Upper lobe of left lung (tissue), 6 donors: ENCODE measurements at regions not wholly inside any gene's neighbourhood (a gene's known extent, or its start where the extent isn't known, plus 50 kb on each side); places are given as distances from the start of the nearest gene placed in this dataset.

ENCODE experiments used
- ATAC-seq, 2 donors: fragments of 200-7000 bp; cut with Tn5 transposase; one replicate each; pipeline ENCODE4 v1.9.1; 2022; ENCODE audit warnings: mild to moderate bottlenecking in 2 of 2, moderate library complexity in 2 of 2; ENCODE audit not compliant: low FRiP score in 2 of 2
- DNase-seq, 2 donors: peaks; one replicate each; pipeline ENCODE4 v3.0.0-alpha.2; 2019 to 2020
- H3K27ac ChIP-seq, 4 donors: fragments of 200-600 bp; sonication (generic); one replicate each; pipeline ENCODE4 v1.5.1; 2016 to 2019
- H3K27me3 ChIP-seq, 4 donors: fragments of 200-600 bp; sonication (generic); one replicate each; pipeline ENCODE4 v1.5.1; 2017 to 2019
- H3K36me3 ChIP-seq, 4 donors: fragments of 200-600 bp; sonication (generic); one replicate each; pipeline ENCODE4 v1.5.1; 2016 to 2019
- H3K4me1 ChIP-seq, 4 donors: fragments of 200-600 bp; sonication (generic); one replicate each; pipeline ENCODE4 v1.5.1; 2018 to 2019
- H3K4me3 ChIP-seq, 4 donors: fragments of 200-600 bp; sonication (generic); one replicate each; pipeline ENCODE4 v1.5.1; 2017 to 2019; ENCODE audit warnings: mild to moderate bottlenecking in 2 of 4, moderate library complexity in 1 of 4
- H3K9me3 ChIP-seq, 4 donors: fragments of 200-600 bp; sonication (generic); one replicate each; pipeline ENCODE4 v1.5.1; 2018 to 2019
- CTCF ChIP-seq, 6 experiments: fragments of 450-650 bp in 4 of 6; fragments of 200-600 bp in 2 of 6; sonication (generic) in 2 of 6; IDR thresholded peaks; one replicate each; pipeline ENCODE4 v1.5.1; 2016 to 2019; ENCODE audit warnings: antibody characterized with exemption in 6 of 6
- EP300 ChIP-seq, 4 donors: sonication (generic); formaldehyde crosslinking; IDR thresholded peaks; one replicate each; pipeline ENCODE4 v1.5.1; 2017; ENCODE audit warnings: antibody characterized with exemption in 4 of 4, control low read depth in 2 of 4
- POLR2A ChIP-seq, 4 donors: fragments of 450-650 bp; IDR thresholded peaks; one replicate each; pipeline ENCODE4 v1.5.1; 2016 to 2017; ENCODE audit warnings: antibody characterized with exemption in 4 of 4, mild to moderate bottlenecking in 2 of 4
- POLR2AphosphoS5 ChIP-seq, 2 donors: sonication (generic); formaldehyde crosslinking; IDR thresholded peaks; one replicate each; pipeline ENCODE4 v1.5.1; 2017; ENCODE audit warnings: antibody characterized with exemption in 2 of 2
- WGBS, 2 donors: methylation state at CpG; one replicate each; pipeline ENCODE4 v1.1.5; 2017 to 2018; 5-methylcytosine and 5-hydroxymethylcytosine counted together
- donor health status: DM: no; HTN: no; CAD: no; lungs with moderate emphysema.
- donor health status: DM: no; HTN: yes; CAD: no; lungs with severe emphysema.

DNA sequence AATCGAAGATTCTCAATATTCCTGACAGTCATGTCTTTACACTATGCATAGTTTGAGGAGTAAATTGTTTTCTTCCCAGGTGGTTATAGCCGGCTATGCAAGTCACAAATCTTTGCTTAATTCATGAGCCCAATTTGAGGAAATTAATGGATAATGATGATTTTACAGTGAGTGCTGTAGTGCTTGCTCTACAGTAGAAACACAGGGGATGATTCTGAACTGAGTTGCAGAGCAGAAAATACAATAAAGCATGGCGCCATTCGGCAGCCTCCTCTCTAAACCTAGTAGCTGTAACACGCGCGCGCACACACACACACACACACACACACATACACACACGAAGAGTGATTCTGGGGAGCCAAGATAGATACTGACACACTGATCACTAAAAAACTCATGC is 181.7 kb upstream of the DPH6 start:
- H3K4me1 ChIP-seq: peaks cover 0 to 6% (median 0%) of the 10 kb centered on the region in 4 donors
- no peaks in the 10 kb centered on the region for H3K36me3 ChIP-seq
- ATAC-seq (no peak), DNase-seq (no peak)
- TF ChIP-seq POLR2A (IDR thresholded peaks at IDR 0.05) (no peak), EP300 (IDR thresholded peaks at IDR 0.05) (no peak), CTCF (IDR thresholded peaks at IDR 0.05) (no peak), POLR2AphosphoS5 (IDR thresholded peaks at IDR 0.05) (no peak)
- H3K4me3 ChIP-seq: no peak overlapping the region
- no peaks in the 10 kb centered on the region for H3K9me3 ChIP-seq
- no peak overlapping the region for H3K27ac ChIP-seq
- WGBS, 2 donors: 88 to 89% methylated on average over 9 of the region's 9 CpGs
- H3K27me3 ChIP-seq: no peaks in the 10 kb centered on the region

- Histone ChIP-seq H3K4me3 (no peak overlapping the region), H3K36me3 (no peaks in the 10 kb centered on the region), H3K4me1 (peaks cover 0 to 6% (median 0%) of the 10 kb centered on the region in 4 donors), H3K27ac (no peak overlapping the region), H3K9me3 (no peaks in the 10 kb centered on the region), H3K27me3 (no peaks in the 10 kb centered on the region)
- no peak for ATAC-seq
- DNase-seq: no peak
- 29 to 39% methylated on average over 2 of the region's 2 CpGs for WGBS, 2 donors
- no peak for TF ChIP-seq POLR2AphosphoS5 (IDR thresholded peaks at IDR 0.05)
- TF ChIP-seq EP300 (IDR thresholded peaks at IDR 0.05): no peak
- TF ChIP-seq CTCF (IDR thresholded peaks at IDR 0.05): no peak
- no peak for TF ChIP-seq POLR2A (IDR thresholded peaks at IDR 0.05)
These were observed 182.4 kb upstream of the DPH6 start for GRCh38 chr15:35728219-35728940.

GRCh38 chr15:35736150-35736549 is 190.2 kb upstream of the DPH6 start:
- Histone ChIP-seq H3K9me3 (no peaks in the 10 kb centered on the region), H3K4me1 (no peaks in the 10 kb centered on the region), H3K4me3 (no peak overlapping the region), H3K36me3 (no peaks in the 10 kb centered on the region), H3K27ac (no peak overlapping the region), H3K27me3 (no peaks in the 10 kb centered on the region)
- WGBS, 2 donors: 59 to 76% methylated on average over 2 of the region's 2 CpGs
- TF ChIP-seq POLR2A (IDR thresholded peaks at IDR 0.05): no peak
- no peak for TF ChIP-seq POLR2AphosphoS5 (IDR thresholded peaks at IDR 0.05)
- TF ChIP-seq EP300 (IDR thresholded peaks at IDR 0.05): no peak
- no peak for TF ChIP-seq CTCF (IDR thresholded peaks at IDR 0.05)
- DNase-seq (no peak), ATAC-seq (no peak)

DNA sequence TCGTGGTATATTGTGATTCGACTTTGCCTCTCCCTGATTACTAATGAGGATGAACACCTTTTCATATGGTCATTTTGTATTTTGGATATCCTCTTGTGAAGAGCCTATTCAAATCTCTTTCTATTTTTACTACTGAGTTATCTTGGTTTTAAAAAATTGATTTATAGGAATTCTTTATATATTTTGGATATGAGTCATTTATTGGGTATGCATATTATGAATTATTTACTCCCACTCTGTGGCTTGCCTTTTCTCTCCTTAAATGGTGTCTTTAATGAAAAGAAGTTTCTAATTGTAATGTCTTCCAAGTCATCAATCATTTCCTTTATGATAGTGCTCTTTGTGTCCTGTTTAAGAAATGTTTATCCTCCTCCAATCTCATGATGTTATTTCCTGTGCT is 191.5 kb upstream of the DPH6 start:
- TF ChIP-seq POLR2AphosphoS5 (IDR thresholded peaks at IDR 0.05) (no peak), POLR2A (IDR thresholded peaks at IDR 0.05) (no peak), EP300 (IDR thresholded peaks at IDR 0.05) (no peak), CTCF (IDR thresholded peaks at IDR 0.05) (no peak)
- Histone ChIP-seq H3K27ac (no peak overlapping the region), H3K27me3 (no peaks in the 10 kb centered on the region), H3K4me3 (no peak overlapping the region), H3K4me1 (no peaks in the 10 kb centered on the region), H3K36me3 (no peaks in the 10 kb centered on the region), H3K9me3 (no peaks in the 10 kb centered on the region)
- 79 to 86% methylated on average over 2 of the region's 2 CpGs for WGBS, 2 donors
- DNase-seq: no peak
- ATAC-seq: no peak

GRCh38 chr15:35738370-35738769 is 192.4 kb upstream of the DPH6 start:
- no peak for DNase-seq
- TF ChIP-seq EP300 (IDR thresholded peaks at IDR 0.05): no peak
- TF ChIP-seq POLR2A (IDR thresholded peaks at IDR 0.05): no peak
- H3K9me3 ChIP-seq: no peaks in the 10 kb centered on the region
- H3K4me3 ChIP-seq: no peak overlapping the region
- H3K27ac ChIP-seq: no peak overlapping the region
- H3K27me3 ChIP-seq: no peaks in the 10 kb centered on the region
- H3K4me1 ChIP-seq: no peaks in the 10 kb centered on the region
- 76 to 90% methylated on average over 3 of the region's 3 CpGs for WGBS, 2 donors
- H3K36me3 ChIP-seq: no peaks in the 10 kb centered on the region
- ATAC-seq: no peak
